ENCODE measurements at regions not wholly inside any gene's neighbourhood (a gene's known extent, or its start where the extent isn't known, plus 50 kb on each side); places are given as distances from the start of the nearest gene placed in this dataset.

DNA sequence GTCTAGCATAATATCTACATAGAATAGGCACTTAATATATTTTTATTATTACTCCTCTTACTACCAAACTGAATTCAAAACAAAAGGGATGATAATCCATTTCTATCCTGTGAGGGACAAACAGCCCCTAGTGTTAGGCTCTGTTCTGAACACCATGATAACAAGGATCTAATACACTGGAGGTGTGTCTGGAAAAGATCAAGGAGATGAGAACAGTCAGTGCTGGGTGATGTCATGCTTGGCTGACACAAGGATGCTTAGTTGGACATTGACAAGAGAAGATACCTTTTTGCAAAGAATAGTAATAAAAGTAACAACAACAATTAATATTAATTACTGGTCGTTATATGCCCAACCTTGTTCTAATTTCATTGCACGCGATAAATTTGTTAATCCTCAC, 458.7 kb downstream of the EBF1 start:
- TF ChIP-seq CTCF (IDR thresholded peaks at IDR 0.05; ENCODE audit: low read length) = no peak
- TF ChIP-seq EZH2 (IDR thresholded peaks at IDR 0.05; ENCODE audit: borderline replicate concordance, low read length) = no peak
